Inferior parietal cortex (tissue), 1 donor: ENCODE measurements at regions not wholly inside any gene's neighbourhood (a gene's known extent, or its start where the extent isn't known, plus 50 kb on each side); places are given as distances from the start of the nearest gene placed in this dataset.

ENCODE experiments used
- DNase-seq: peaks from one replicate; pipeline ENCODE4 v3.0.0-alpha.2; 2016; ENCODE audit errors: extremely low spot score

GRCh38 chr17:72520665-72521303, 400.0 kb downstream of the SOX9 start:
- DNase-seq: no peak

GRCh38 chr17:72523491-72523890, 402.7 kb downstream of the SOX9 start:
- DNase-seq: no peak

GRCh38 chr17:72525225-72526015, 404.6 kb downstream of the SOX9 start:
- DNase-seq: no peak

DNA sequence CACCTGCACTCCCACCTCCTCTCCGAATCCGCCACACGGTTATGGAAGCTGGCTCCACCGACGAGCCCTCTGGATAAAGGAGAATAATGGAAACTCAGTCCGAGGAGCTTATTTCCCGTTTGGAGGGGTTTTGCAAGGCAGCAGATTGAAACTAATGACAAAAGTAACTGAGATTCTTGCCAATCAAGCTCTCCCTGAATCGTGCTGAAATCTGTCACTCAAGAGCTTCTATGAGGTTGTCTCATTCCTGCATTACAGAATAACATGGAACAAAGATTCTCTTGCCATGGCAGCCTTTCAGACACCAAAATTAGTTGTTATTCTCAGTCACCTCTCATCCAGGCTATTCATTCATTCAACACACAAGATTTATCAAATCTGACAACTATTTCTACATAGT, 405.9 kb downstream of the SOX9 start:
- DNase-seq: no peak

DNA sequence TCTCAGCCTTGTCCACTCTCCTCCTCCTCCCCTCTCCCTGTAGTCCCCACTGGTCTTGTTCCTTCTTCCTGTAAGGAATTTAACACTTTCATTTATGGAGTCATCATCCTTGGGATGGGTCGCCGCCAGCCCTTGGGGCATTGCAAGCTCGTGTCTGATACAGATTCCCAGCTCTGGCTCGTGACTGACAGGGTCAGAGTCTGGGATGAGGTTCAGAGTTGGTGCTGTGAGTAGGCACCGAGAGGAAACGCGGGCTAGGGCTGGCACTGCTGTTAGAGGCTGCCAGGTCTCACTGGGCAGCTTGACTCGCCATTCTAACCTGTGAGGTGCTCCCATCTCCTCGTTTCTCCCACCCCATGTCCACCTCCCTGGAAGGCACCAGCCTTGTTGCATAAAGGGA, 407.0 kb downstream of the SOX9 start:
- DNase-seq: no peak

- DNase-seq: no peak
These were observed 407.9 kb downstream of the SOX9 start for GRCh38 chr17:72528683-72529082.

GRCh38 chr17:72529386-72529785, 408.6 kb downstream of the SOX9 start:
- DNase-seq: no peak

DNA sequence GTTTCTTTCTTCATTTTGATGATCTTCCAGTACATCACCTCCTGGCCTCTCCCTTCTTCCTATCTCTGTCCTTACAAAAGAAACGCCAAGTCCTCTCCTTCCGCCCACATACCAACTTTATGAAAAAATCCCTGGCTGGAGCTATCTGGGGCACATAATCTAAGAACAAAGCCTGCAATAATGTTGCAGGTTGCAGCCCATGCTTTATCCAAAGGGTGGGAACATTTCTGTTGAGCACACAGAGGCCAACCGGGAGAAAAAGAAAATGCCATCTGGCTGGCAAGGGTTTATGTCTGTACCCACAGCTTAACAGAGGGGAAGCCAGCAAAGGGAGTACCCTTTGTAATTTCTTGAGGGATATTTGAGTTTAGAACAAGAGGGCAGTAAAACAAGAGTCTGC, 409.6 kb downstream of the SOX9 start:
- no peak for DNase-seq

- no peak for DNase-seq
These were observed 410.9 kb downstream of the SOX9 start for GRCh38 chr17:72531729-72532128.

- DNase-seq: no peak
These were observed 413.4 kb downstream of the SOX9 start for GRCh38 chr17:72534265-72534664.

- DNase-seq: no peak
These were observed 414.0 kb downstream of the SOX9 start for GRCh38 chr17:72534776-72535175.

DNA sequence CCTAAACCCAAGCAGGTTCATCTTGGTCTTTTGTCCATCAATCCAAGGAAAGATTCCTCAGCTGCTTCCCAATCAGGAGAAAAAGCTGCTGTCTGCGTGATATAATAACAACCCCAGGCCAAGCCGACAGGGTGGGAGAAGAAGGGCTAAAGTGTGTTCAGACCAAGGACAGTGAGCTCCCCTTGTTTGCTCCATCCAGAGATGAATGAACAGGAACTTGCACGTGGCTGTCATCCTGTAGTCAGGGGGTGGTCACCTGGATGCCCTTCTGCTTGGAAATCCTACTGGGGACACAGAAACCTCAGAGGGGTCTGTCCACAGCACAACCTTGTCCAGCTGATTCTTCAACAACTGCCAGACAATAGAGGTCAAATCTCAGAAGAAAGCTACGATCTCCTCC, 414.5 kb downstream of the SOX9 start:
- no peak for DNase-seq

GRCh38 chr17:72535779-72536178, 415.0 kb downstream of the SOX9 start:
- DNase-seq: no peak

DNA sequence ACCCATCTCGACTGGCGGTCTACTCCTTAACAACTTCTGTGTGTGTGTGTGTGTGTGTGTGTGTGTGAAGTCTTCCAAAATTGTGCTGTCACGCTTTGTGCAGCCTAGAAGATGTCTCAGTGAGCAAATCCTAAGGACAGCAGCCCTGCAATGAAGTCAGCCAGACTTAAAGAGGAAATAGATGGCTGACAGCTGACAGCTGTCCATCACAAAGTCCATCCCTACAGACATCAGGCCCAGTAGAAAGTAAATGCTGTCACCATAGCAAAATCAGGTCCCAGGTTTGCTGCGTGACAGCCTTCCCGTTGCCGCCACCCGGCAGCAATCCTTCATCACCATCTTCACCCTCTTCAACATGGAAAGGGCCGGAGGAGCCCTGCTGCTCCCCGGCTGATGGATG, 416.0 kb downstream of the SOX9 start:
- no peak for DNase-seq

DNA sequence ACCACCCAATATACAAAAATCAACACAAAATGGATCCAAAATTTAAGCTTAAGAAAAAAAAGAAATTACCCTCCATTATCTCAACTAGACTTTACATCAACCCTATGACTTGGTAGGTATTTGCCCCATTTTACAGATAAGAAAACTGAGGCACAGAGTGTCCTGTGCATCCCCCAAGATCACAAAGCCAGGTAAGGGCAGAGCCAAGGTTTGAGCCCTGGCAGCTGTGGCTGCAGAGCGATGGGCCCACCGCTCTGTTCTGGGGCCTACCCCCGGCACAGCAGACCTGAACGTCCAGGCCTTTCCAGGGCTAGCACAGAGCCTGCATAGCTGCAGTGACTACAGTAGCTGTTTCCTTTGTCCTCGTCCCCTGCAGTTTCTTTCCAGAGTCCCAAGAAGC, 417.6 kb downstream of the SOX9 start:
- DNase-seq: no peak

GRCh38 chr17:72538901-72539352, 418.1 kb downstream of the SOX9 start:
- DNase-seq: no peak

DNA sequence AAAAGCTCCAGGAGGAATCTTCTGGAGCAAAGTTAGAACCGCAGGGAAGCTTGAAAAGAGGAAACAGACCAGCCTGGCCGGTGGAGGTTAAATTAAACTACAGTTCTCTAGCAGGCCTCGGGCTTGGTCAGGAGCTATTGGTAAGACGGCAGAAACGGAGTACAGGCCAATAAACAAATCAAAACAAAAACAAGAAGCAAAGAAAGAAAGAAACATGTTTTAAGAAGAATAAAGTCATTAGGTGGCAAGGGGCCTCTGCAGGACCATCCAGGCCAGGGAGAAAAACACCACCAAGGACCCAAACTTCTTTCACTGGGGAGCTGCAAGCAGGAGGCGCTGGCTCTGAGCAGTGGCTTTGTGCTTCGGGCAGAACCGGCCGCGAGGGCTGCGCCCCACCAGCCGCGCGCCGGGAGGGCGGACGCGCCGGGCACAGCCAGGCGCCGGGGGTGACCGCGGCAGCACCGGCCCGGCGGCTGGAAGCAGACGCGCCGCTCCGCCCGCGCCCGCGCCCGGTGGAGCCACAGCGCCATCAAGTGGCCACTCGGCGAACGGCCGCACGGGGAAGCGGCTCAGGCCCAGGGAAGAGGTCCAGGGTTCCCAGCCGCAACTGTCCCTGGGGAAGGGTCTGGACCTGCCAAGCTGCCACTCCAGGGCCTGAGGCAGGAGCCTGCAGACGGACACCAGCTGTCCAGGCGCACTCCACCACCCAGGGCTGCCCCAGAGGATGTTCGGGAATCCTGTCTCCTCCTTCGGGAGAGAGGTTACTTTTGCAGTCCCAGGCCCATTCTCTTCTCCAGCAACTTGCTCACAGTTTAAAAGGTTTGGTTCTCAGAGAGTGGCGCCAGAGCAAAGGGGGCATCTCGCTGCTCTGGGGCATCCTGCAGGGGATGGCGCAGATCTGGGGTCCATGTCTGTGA, 419.4 kb downstream of the SOX9 start:
- peak; percentile 76 for DNase-seq

DNA sequence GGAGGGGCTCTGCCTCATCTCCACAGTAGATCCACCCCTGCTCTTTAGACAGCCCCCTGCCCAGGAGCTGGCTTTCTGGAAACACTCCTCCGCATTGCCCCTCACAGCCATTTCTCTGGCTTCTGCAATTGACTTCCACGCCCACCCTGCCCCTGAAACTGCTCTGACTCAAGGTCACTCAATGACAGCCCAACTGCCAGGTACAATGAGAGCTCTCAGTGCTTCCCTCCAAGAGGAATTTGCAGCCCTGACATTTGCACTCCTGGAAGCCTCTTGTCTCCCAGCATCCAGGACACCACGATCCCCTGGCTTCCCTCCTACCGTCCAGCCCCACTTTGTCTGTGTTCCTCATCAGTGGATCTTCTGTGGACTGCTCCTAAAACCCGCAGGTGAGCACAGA, 421.5 kb downstream of the SOX9 start:
- DNase-seq: no peak

- DNase-seq: no peak
These were observed 424.9 kb downstream of the SOX9 start for GRCh38 chr17:72545766-72546165.

DNA sequence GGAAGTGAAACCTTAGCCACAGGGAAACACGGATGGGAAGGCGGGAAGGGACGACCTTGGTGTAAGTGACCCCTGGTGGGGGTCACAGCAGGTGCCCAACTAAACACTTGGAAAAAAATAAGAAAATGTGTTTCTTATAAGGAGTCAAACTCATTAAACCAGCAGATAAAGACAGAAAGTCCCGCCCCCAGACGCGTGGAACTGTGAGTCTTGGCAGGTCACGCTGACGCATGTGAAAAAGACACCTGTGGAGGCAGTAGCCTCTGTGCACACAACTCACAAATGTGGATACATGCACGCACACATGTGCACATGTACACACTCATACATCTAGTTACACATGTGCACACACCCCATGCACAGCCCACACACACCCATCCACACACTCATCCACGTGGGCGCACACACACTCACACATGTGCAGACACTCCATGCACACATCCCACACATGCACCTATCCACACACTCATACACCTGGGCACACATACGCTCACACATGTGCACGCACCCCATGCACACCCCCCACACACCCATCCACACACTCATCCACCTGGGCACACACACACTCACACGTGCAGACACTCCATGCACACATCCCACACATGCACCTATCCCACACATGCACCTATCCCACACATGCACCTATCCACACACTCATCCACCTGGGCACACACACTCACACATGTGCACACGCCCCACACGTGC, 432.4 kb downstream of the SOX9 start:
- DNase-seq: no peak

- no peak for DNase-seq
These were observed 433.7 kb downstream of the SOX9 start for GRCh38 chr17:72554508-72554907.

DNA sequence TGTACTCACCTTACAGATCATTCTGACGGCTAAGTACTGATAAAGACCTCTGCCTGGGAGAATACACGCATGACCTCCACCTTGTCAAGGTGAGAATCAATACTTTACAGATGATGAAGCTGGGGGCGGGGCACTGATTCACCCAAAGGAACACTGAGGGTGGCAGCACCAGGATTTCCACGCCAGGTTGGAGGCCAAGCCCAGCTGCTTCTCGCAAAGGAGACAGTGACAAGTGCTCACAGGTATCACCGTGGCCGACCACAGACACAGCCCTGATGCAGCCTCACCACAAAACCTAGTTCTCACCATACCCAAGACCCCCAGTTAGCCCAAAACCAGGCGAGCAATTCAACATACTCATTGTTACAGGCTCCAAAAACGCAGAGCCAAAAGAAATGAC, 434.2 kb downstream of the SOX9 start:
- DNase-seq: no peak
